Stimulated activated CD4-positive, alpha-beta T cell treated with anti-CD3 and anti-CD28 coated beads, Interleukin-2, amount 100 ng/mL, for 24 hours (primary cell): ENCODE measurements at regions not wholly inside any gene's neighbourhood (a gene's known extent, or its start where the extent isn't known, plus 50 kb on each side); places are given as distances from the start of the nearest gene placed in this dataset.
"Not testable (repeated sequence)": the region's sequence is repeated elsewhere in the genome, so short reads cannot be mapped to it uniquely, and the experiment has no call there.

Experiments used
- DNase-seq, 2 donors: peaks; one replicate each; pipeline ENCODE4 v3.0.0-alpha.2; 2020

GRCh38 chr1:19591482-19592091 lies 52.5 kb upstream of the NBL1 start:
- no peak for DNase-seq

- no peak for DNase-seq
Measured at GRCh38 chr1:19585507-19585906, 58.6 kb upstream of the NBL1 start.

- DNase-seq: peak; percentile 86
Measured at GRCh38 chr1:19582318-19582717, 61.8 kb upstream of the NBL1 start.

GRCh38 chr1:19581381-19581780 lies 62.7 kb upstream of the NBL1 start:
- DNase-seq: no peak

GRCh38 chr1:19577561-19577960 lies 66.5 kb upstream of the NBL1 start:
- no peak for DNase-seq

GRCh38 chr1:19577036-19577435 lies 67.1 kb upstream of the NBL1 start:
- no peak for DNase-seq

- DNase-seq: no peak
Measured at GRCh38 chr1:19569786-19570185, 74.3 kb upstream of the NBL1 start.

- DNase-seq: no peak
Measured at GRCh38 chr1:19567041-19567440, 77.1 kb upstream of the NBL1 start.

GRCh38 chr1:19564366-19564765 lies 79.0 kb upstream of the CAPZB start:
- DNase-seq: no peak

GRCh38 chr1:19563324-19564097 lies 78.2 kb upstream of the CAPZB start:
- no peak for DNase-seq

- DNase-seq: no peak
Measured at GRCh38 chr1:19562847-19563246, 77.5 kb upstream of the CAPZB start.

- DNase-seq: no peak
Measured at GRCh38 chr1:19560480-19560879, 75.1 kb upstream of the CAPZB start.

GRCh38 chr1:19559641-19560040 lies 74.3 kb upstream of the CAPZB start:
- DNase-seq: no peak

GRCh38 chr1:19557609-19558051 lies 72.3 kb upstream of the CAPZB start:
- DNase-seq: no peak

- DNase-seq: no peak
Measured at GRCh38 chr1:19554090-19554489, 68.8 kb upstream of the CAPZB start.

GRCh38 chr1:19552291-19553010 lies 67.1 kb upstream of the CAPZB start:
- DNase-seq: no peak

- DNase-seq: not testable (repeated sequence)
Measured at GRCh38 chr1:19551837-19552236, 66.5 kb upstream of the CAPZB start.

- not testable (repeated sequence) for DNase-seq
Measured at GRCh38 chr1:19550437-19550836, 65.1 kb upstream of the CAPZB start.

- no peak for DNase-seq
Measured at GRCh38 chr1:19547814-19548213, 62.5 kb upstream of the CAPZB start.

- no peak for DNase-seq
Measured at GRCh38 chr1:19536519-19536918, 51.2 kb upstream of the CAPZB start.

- DNase-seq: no peak
Measured at GRCh38 chr1:19535214-19535613, 49.9 kb upstream of the CAPZB start.
